Gastrocnemius medialis (tissue), 4 donors: ENCODE measurements at regions not wholly inside any gene's neighbourhood (a gene's known extent, or its start where the extent isn't known, plus 50 kb on each side); places are given as distances from the start of the nearest gene placed in this dataset.

ENCODE experiments used
- POLR2A ChIP-seq, 2 donors: fragments of 450-650 bp; IDR thresholded peaks; one replicate each; pipeline ENCODE4 v1.6.1; 2017; ENCODE audit warnings: antibody characterized with exemption in 2 of 2, mild to moderate bottlenecking in 2 of 2, moderate library complexity in 2 of 2
- TF ChIP-seq, protein P1 (sequence below), 5 experiments: fragments of 450-650 bp in 3 of 5; fragments of 200-600 bp in 2 of 5; sonication (generic) in 2 of 5; IDR thresholded peaks in 4 of 5; conservative IDR thresholded peaks in 1 of 5; 1 replicate in 4 of 5; 2 replicates in 1 of 5; pipeline ENCODE4 v1.5.1; 2016 to 2019; ENCODE audit warnings: antibody characterized with exemption in 5 of 5, mild to moderate bottlenecking in 3 of 5, moderate library complexity in 3 of 5

GRCh38 chr3:196139281-196139680 lies 57.4 kb upstream of the TFRC start:
- no peak for TF ChIP-seq POLR2A (IDR thresholded peaks at IDR 0.05)
- TF ChIP-seq, protein P1, sequence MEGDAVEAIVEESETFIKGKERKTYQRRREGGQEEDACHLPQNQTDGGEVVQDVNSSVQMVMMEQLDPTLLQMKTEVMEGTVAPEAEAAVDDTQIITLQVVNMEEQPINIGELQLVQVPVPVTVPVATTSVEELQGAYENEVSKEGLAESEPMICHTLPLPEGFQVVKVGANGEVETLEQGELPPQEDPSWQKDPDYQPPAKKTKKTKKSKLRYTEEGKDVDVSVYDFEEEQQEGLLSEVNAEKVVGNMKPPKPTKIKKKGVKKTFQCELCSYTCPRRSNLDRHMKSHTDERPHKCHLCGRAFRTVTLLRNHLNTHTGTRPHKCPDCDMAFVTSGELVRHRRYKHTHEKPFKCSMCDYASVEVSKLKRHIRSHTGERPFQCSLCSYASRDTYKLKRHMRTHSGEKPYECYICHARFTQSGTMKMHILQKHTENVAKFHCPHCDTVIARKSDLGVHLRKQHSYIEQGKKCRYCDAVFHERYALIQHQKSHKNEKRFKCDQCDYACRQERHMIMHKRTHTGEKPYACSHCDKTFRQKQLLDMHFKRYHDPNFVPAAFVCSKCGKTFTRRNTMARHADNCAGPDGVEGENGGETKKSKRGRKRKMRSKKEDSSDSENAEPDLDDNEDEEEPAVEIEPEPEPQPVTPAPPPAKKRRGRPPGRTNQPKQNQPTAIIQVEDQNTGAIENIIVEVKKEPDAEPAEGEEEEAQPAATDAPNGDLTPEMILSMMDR (IDR thresholded peaks at IDR 0.05 in 4 of 5, conservative IDR thresholded peaks at IDR 0.05 in 1 of 5), result no peak
